T-helper 17 cell (primary cell): ENCODE measurements at regions not wholly inside any gene's neighbourhood (a gene's known extent, or its start where the extent isn't known, plus 50 kb on each side); places are given as distances from the start of the nearest gene placed in this dataset.

Experiments used
- ATAC-seq: fragments of 150-1000 bp; cut with Tn5 transposase; 2 replicates; pipeline ENCODE4 v1.10.0; 2021; ENCODE audit warnings: mild to moderate bottlenecking, moderate library complexity
- DNase-seq, 3 donors: peaks; one replicate each; pipeline versions ENCODE4 v3.0.0 to v3.0.0-alpha.2; 2020 to 2021
- H3K9me3 ChIP-seq: one replicate; pipeline ENCODE4 v1.7.0; 2013; ENCODE audit warnings: low read length, mild to moderate bottlenecking; ENCODE audit not compliant: control insufficient read depth, poor library complexity, severe bottlenecking
- H3K27ac Mint-ChIP-seq: one replicate; pipeline ENCODE4 v1.8.0; 2022; ENCODE audit warnings: mild to moderate bottlenecking, moderate library complexity, mixed read lengths
- H3K27me3 Mint-ChIP-seq: one replicate; pipeline ENCODE4 v1.8.0; 2022; ENCODE audit warnings: mixed read lengths
- H3K36me3 Mint-ChIP-seq: one replicate; pipeline ENCODE4 v1.8.0; 2022; ENCODE audit warnings: low read depth, mixed read lengths
- H3K4me1 Mint-ChIP-seq: one replicate; pipeline ENCODE4 v1.8.0; 2022; ENCODE audit warnings: mild to moderate bottlenecking, mixed read lengths
- H3K4me3 Mint-ChIP-seq: one replicate; pipeline ENCODE4 v1.8.0; 2022; ENCODE audit warnings: mild to moderate bottlenecking, moderate library complexity, mixed read lengths

GRCh38 chr2:128573531-128573930, 254.9 kb upstream of the HS6ST1 start:
- DNase-seq, result no peak
- Mint-ChIP-seq H3K27ac (no peak overlapping the region), H3K4me1 (peaks cover 2% of the 10 kb centered on the region), H3K36me3 (no peaks in the 10 kb centered on the region), H3K4me3 (no peak overlapping the region), H3K27me3 (peaks cover 27% of the 10 kb centered on the region)
- no peaks in the 10 kb centered on the region for H3K9me3 ChIP-seq
- no peak for ATAC-seq

- Mint-ChIP-seq H3K27ac (no peak overlapping the region), H3K36me3 (no peaks in the 10 kb centered on the region), H3K4me1 (peaks cover 2% of the 10 kb centered on the region), H3K27me3 (peaks cover 22% of the 10 kb centered on the region), H3K4me3 (no peak overlapping the region)
- DNase-seq (no peak), ATAC-seq (no peak)
- H3K9me3 ChIP-seq, result no peaks in the 10 kb centered on the region
Observed at GRCh38 chr2:128577141-128577930, 258.7 kb upstream of the HS6ST1 start.

GRCh38 chr2:128578406-128579390, 260.0 kb upstream of the HS6ST1 start:
- Mint-ChIP-seq H3K36me3 (no peaks in the 10 kb centered on the region), H3K4me1 (no peaks in the 10 kb centered on the region), H3K27me3 (peaks cover 11% of the 10 kb centered on the region), H3K27ac (no peak overlapping the region), H3K4me3 (no peak overlapping the region)
- no peaks in the 10 kb centered on the region for H3K9me3 ChIP-seq
- ATAC-seq, result no peak
- DNase-seq, result no peak

DNA sequence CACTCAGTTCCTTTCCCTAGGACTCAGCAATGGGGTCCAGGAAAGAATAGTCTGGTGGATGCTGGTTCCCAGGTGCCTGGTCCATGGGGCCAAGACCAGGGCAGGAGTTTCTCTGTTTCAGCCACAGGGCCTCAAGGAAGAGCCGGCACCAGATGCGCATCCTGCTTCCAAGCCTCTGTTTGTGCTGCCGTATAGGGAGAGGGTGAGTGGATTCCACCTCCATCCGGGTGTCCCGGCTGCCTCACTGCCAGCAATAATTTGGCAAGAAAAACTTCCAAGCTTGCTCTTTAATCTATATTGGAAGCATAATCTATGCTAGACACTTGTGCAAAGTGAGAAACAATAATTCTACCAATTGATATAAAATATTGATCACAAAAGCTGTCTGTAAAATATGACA, 261.2 kb upstream of the HS6ST1 start:
- DNase-seq (no peak), ATAC-seq (no peak)
- H3K27me3 Mint-ChIP-seq, result no peaks in the 10 kb centered on the region
- H3K9me3 ChIP-seq, result no peaks in the 10 kb centered on the region
- H3K27ac Mint-ChIP-seq, result no peak overlapping the region
- no peak overlapping the region for H3K4me3 Mint-ChIP-seq
- H3K4me1 Mint-ChIP-seq, result no peaks in the 10 kb centered on the region
- H3K36me3 Mint-ChIP-seq, result peaks cover 2% of the 10 kb centered on the region

GRCh38 chr2:128580988-128581848, 262.6 kb upstream of the HS6ST1 start:
- DNase-seq (no peak), ATAC-seq (no peak)
- peaks cover 2% of the 10 kb centered on the region for H3K36me3 Mint-ChIP-seq
- no peaks in the 10 kb centered on the region for H3K4me1 Mint-ChIP-seq
- no peak overlapping the region for H3K27ac Mint-ChIP-seq
- H3K27me3 Mint-ChIP-seq, result peaks cover under 1% of the 10 kb centered on the region
- no peak overlapping the region for H3K4me3 Mint-ChIP-seq
- H3K9me3 ChIP-seq, result no peaks in the 10 kb centered on the region

- no peak overlapping the region for H3K27ac Mint-ChIP-seq
- H3K4me1 Mint-ChIP-seq, result no peaks in the 10 kb centered on the region
- peaks cover 2% of the 10 kb centered on the region for H3K36me3 Mint-ChIP-seq
- H3K9me3 ChIP-seq, result no peaks in the 10 kb centered on the region
- ATAC-seq (no peak), DNase-seq (no peak)
- H3K27me3 Mint-ChIP-seq, result peaks cover 6% of the 10 kb centered on the region
- no peak overlapping the region for H3K4me3 Mint-ChIP-seq
Observed at GRCh38 chr2:128581849-128582244, 263.2 kb upstream of the HS6ST1 start.

GRCh38 chr2:128584296-128584890, 265.7 kb upstream of the HS6ST1 start:
- peaks cover 21% of the 10 kb centered on the region for H3K27me3 Mint-ChIP-seq
- no peaks in the 10 kb centered on the region for H3K9me3 ChIP-seq
- no peaks in the 10 kb centered on the region for H3K4me1 Mint-ChIP-seq
- no peak overlapping the region for H3K27ac Mint-ChIP-seq
- no peak overlapping the region for H3K4me3 Mint-ChIP-seq
- DNase-seq (no peak), ATAC-seq (no peak)
- H3K36me3 Mint-ChIP-seq, result peaks cover 2% of the 10 kb centered on the region

DNA sequence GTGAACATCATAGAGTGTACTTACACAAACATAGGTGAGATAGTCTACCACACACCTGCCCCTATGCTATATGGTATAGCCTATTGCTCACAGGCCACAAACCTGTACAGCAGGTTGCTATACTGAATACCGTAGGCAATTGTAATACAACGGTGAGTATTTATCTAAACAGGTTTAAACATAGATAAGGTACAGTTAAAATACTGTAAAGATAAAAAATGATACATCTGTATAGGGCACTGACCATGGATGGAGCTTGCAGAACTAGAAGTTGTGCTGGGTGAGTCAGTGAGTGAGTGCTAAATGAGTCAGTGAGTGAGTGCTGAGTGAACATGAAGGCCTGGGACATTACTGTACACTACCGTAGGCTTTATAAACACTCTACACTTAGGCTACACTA, 267.0 kb upstream of the HS6ST1 start:
- DNase-seq (no peak), ATAC-seq (no peak)
- Mint-ChIP-seq H3K4me1 (no peaks in the 10 kb centered on the region), H3K27me3 (peaks cover 33% of the 10 kb centered on the region), H3K4me3 (no peak overlapping the region), H3K27ac (no peak overlapping the region), H3K36me3 (peaks cover 2% of the 10 kb centered on the region)
- H3K9me3 ChIP-seq, result no peaks in the 10 kb centered on the region

DNA sequence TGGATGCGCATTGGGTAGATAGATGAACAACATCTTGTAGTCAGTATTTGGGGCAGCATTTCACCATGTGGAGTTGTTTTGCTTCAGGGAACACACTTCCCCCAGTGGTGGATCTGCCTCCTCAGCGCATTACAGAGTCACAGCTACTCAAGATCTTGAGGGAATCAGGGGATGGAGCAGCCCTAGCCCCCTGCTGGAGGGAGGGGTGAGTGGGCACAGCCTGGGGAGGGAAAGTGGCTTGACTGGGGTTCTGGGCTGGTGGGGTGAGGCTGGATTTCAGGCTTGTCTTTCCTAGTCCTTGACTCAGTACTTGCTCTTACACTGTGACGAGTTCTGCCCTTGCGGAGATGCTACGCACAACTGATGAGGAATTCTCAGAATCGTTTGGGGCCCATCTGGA, 271.0 kb upstream of the HS6ST1 start:
- no peaks in the 10 kb centered on the region for H3K9me3 ChIP-seq
- H3K4me3 Mint-ChIP-seq, result no peak overlapping the region
- H3K27me3 Mint-ChIP-seq, result peaks cover 55% of the 10 kb centered on the region
- no peak overlapping the region for H3K27ac Mint-ChIP-seq
- ATAC-seq (no peak), DNase-seq (no peak)
- no peaks in the 10 kb centered on the region for H3K4me1 Mint-ChIP-seq
- no peaks in the 10 kb centered on the region for H3K36me3 Mint-ChIP-seq

DNA sequence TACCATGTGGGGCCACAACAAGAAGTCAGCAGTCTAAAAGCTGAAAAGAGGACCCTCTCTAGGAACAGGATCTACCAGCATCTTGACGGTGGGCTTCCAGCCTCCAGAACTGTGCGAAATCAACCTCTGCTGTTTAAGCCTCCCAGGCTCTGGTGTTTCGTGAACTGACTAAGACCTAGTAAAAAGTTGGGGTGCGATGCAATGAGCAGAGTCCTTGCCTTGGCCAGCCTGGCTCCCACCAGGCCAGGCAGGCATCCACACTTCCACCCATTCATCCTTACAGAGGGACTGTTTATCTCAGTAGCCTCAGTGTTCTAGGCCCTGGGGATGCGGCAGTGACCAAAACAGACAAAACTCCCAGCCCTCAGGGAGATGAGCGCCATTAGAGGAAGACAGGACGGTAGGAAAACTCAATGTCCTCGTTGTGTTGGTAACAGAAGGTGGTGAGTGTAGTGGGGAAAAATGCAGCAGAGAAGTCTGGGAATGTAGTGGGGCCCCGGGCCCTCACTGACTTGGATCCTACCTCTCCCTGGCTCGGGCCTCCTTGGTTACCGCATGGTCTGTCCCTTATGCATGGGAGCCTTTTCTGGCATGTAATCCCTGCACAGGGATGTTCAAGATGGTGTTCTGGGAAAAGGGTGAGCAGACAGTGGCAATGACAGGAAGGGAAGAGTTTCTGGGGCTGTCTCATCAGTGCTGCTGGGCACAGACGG, 271.8 kb upstream of the HS6ST1 start:
- ATAC-seq (no peak), DNase-seq (no peak)
- H3K9me3 ChIP-seq, result no peaks in the 10 kb centered on the region
- Mint-ChIP-seq H3K4me1 (no peaks in the 10 kb centered on the region), H3K27me3 (peaks cover 59% of the 10 kb centered on the region), H3K27ac (no peak overlapping the region), H3K36me3 (no peaks in the 10 kb centered on the region), H3K4me3 (no peak overlapping the region)

DNA sequence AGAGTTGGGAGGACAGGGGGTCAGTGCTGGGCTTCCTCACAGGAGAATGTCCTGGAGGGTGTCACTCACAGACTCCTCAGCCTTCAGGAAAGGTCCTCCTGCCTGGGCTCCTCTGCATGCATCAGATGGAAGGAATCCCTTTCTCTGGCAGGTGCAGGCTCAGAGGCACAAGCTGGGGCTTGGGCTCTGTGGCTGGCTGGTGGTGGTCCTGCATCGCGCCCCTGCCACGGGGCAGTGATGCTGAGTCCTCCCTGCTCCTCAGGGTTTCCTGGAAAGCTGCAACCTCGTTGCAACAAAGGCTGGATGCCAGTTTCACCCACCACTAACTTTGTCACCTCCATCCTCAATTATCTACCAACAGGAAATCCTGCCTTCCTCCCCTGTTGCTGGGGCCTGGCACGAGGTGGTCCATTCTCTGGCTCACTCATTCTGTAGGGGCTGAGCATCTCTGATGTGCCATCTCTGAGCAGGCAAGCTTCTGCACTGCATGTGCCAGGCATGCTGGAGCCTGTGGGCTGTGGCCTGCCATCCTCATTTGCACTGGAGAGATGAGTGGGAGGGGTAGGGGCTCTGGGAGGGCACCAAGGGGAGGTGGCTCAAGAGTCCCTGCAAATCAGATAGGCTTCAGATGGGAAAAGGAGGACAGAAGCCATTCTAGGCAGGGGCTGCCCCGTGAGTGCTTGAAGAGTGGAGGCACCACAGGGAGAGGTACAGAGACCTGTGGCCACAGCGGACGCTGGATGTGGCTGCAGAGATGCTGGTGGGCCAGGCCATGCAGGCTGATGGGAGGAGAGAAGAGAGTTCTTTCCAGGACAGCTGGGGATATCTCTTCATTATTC, 272.6 kb upstream of the HS6ST1 start:
- Mint-ChIP-seq H3K27ac (no peak overlapping the region), H3K4me3 (no peak overlapping the region), H3K4me1 (no peaks in the 10 kb centered on the region), H3K36me3 (no peaks in the 10 kb centered on the region), H3K27me3 (peaks cover 58% of the 10 kb centered on the region)
- no peak for ATAC-seq
- DNase-seq, result no peak
- no peaks in the 10 kb centered on the region for H3K9me3 ChIP-seq
